HepG2 (cell line): ENCODE measurements at regions not wholly inside any gene's neighbourhood (a gene's known extent, or its start where the extent isn't known, plus 50 kb on each side); places are given as distances from the start of the nearest gene placed in this dataset.

Source experiments
- ATAC-seq: fragments of 200-7000 bp; cut with Tn5 transposase; 3 replicates; pipeline ENCODE4 v1.9.1; 2020; ENCODE audit warnings: mild to moderate bottlenecking, moderate library complexity
- BruUV-seq: library from RNA; stranded (reverse); fragments of 400-500 nt; replicated peaks from 2 replicates; lab custom pipeline; 2021; lab: Mats Ljungman, UMichigan
- CTCF ChIA-PET: fragments of 300-600 bp; formaldehyde crosslinking; extraction: SDS; loops from one replicate; lab custom pipeline; 2021; ENCODE audit warnings: low total read pairs, inconsistent platforms, low intra/inter-chr PET ratio; lab: Yijun Ruan, JAX
- POLR2A ChIA-PET: fragments of 350-600 bp; sonication (Branson Sonifier 250); formaldehyde crosslinking; loops from one replicate; lab custom pipeline; 2020; ENCODE audit warnings: antibody characterized with exemption, inconsistent platforms; lab: Yijun Ruan, JAX
- DNase-seq: peaks from one replicate; pipeline ENCODE4 v3.0.0-alpha.2; 2015; ENCODE audit warnings: low spot score
- FAIRE-seq: peaks from 3 replicates; lab custom pipeline; 2011; peaks lifted over from hg19 to GRCh38; lab: Jason Lieb, UNC
- H2AFZ ChIP-seq: one replicate; pipeline ENCODE4 v1.6.1; 2011; ENCODE audit warnings: low read length, inconsistent platforms
- H3K27ac ChIP-seq: fragments of 300-600 bp; 3 replicates; pipeline ENCODE4 v1.8.0; 2011; ENCODE audit warnings: mixed run types, mild to moderate bottlenecking, mixed read lengths, low read length, inconsistent platforms; ENCODE audit not compliant: insufficient read depth; ENCODE audit errors: extremely low read length
- H3K27me3 ChIP-seq, 2 experiments: fragments of 200-600 bp in 1 of 2; 2 replicates in 1 of 2; 3 replicates in 1 of 2; pipeline versions ENCODE4 v1.6.0 to v1.8.0; 2011; ENCODE audit warnings: low read length in 2 of 2, mild to moderate bottlenecking in 2 of 2, moderate library complexity in 2 of 2, inconsistent platforms in 1 of 2; ENCODE audit not compliant: insufficient read depth in 2 of 2, control insufficient read depth in 1 of 2
- H3K36me3 ChIP-seq, 2 experiments: fragments of 200-600 bp in 1 of 2; replicated peaks in 1 of 2; 2 replicates in 1 of 2; 3 replicates in 1 of 2; pipeline versions ENCODE4 v1.5.1 to v1.8.0; 2011; ENCODE audit warnings: low read length in 2 of 2, inconsistent platforms in 1 of 2; ENCODE audit not compliant: insufficient read depth in 2 of 2, control insufficient read depth in 1 of 2
- H3K4me1 ChIP-seq: 2 replicates; pipeline ENCODE4 v1.5.1; 2012; ENCODE audit warnings: low read length, inconsistent platforms; ENCODE audit not compliant: insufficient read depth
- H3K4me2 ChIP-seq: 2 replicates; pipeline ENCODE4 v1.6.0; 2011; ENCODE audit warnings: low read depth, low read length, inconsistent platforms
- H3K4me3 ChIP-seq, 3 experiments: fragments of 200-600 bp in 1 of 3; sonication (generic), shearing (Covaris generic) in 1 of 3; replicated peaks in 1 of 3; 2 replicates each; pipeline ENCODE4 v1.5.1; 2011 to 2016; ENCODE audit warnings: low read length in 3 of 3, inconsistent platforms in 2 of 3, low read depth in 2 of 3, mild to moderate bottlenecking in 2 of 3, control low read depth in 1 of 3, mixed read lengths in 1 of 3; ENCODE audit not compliant: insufficient read depth in 1 of 3
- H3K79me2 ChIP-seq: one replicate; pipeline ENCODE4 v1.6.1; 2011; ENCODE audit warnings: low read length, inconsistent platforms; ENCODE audit not compliant: insufficient read depth
- H3K9ac ChIP-seq: 2 replicates; pipeline ENCODE4 v1.6.0; 2011; ENCODE audit warnings: mild to moderate bottlenecking, low read depth, low read length, inconsistent platforms; ENCODE audit not compliant: insufficient read depth
- H3K9me3 ChIP-seq: 2 replicates; pipeline ENCODE4 v1.5.1; 2012; ENCODE audit warnings: mild to moderate bottlenecking, low read length
- H4K20me1 ChIP-seq: 2 replicates; pipeline ENCODE4 v1.6.0; 2011; ENCODE audit warnings: inconsistent platforms, mild to moderate bottlenecking, low read length, moderate library complexity; ENCODE audit not compliant: insufficient read depth
- MED8 ChIP-seq: sonication (generic); formaldehyde crosslinking; IDR thresholded peaks from 2 replicates; pipeline ENCODE4 v1.8.1; 2023; ENCODE audit warnings: mild to moderate bottlenecking, missing genetic modification reagents; ENCODE audit not compliant: insufficient replicate concordance
- MXD4 ChIP-seq: IDR thresholded peaks from 2 replicates; pipeline ENCODE4 v1.6.1; 2016; ENCODE audit warnings: mild to moderate bottlenecking, missing biosample characterization, missing genetic modification reagents
- ZNF280D ChIP-seq: sonication (generic); formaldehyde crosslinking; IDR thresholded peaks from 2 replicates; pipeline ENCODE4 v1.5.1; 2020; ENCODE audit warnings: mild to moderate bottlenecking, missing genetic modification reagents
- ZNF3 ChIP-seq: IDR thresholded peaks from 2 replicates; pipeline ENCODE4 v1.7.0; 2017; ENCODE audit warnings: inconsistent platforms
- WGBS: methylation state at CpG from one replicate; pipeline ENCODE4 v1.1.6; 2017; ENCODE audit warnings: low lambda C conversion rate; 5-methylcytosine and 5-hydroxymethylcytosine counted together
- in situ Hi-C: cut with HindIII; loops from 2 replicates; pipeline ENCODE4 v1.10.0; 2017; ENCODE audit warnings: low pct_unique_long_range_greater_than_20kb; ENCODE audit not compliant: extremely low pct_ligation_motif_present
- intact Hi-C: fragments of 100-400 bp; cut with micrococcal nuclease; formaldehyde crosslinking; loops from one replicate; pipeline ENCODE4 v1.10.0; 2022; ENCODE audit not compliant: unreplicated experiment

GRCh38 chr13:111882351-111882750, 184.6 kb upstream of the SOX1 start (continued):
- TF ChIP-seq ZNF280D (CRISPR knock-in tag) (no peak), MXD4 (no peak)

- peaks cover 0 to 6% of the 10 kb centered on the region in 2 experiments; a peak in 1 of 5 replicates for H3K27me3 ChIP-seq
Observed at GRCh38 chr13:111883571-111884343, 183.2 kb upstream of the SOX1 start.

More at GRCh38 chr13:111883571-111884343, 183.2 kb upstream of the SOX1 start:
- no peak for TF ChIP-seq ZNF3 (CRISPR knock-in tag)
- TF ChIP-seq MED8 (CRISPR knock-in tag), result no peak
- Histone ChIP-seq H4K20me1 (no peaks in the 10 kb centered on the region), H3K36me3 (no peaks in the 10 kb centered on the region), H3K9ac (no peak overlapping the region), H2AFZ (no peak overlapping the region), H3K4me2 (no peak overlapping the region), H3K27ac (no peak overlapping the region), H3K4me1 (no peaks in the 10 kb centered on the region), H3K79me2 (no peaks in the 10 kb centered on the region), H3K9me3 (no peaks in the 10 kb centered on the region), H3K4me3 (no peak overlapping the region)
- intact Hi-C loops, result no loop called here
- ChIA-PET POLR2A (no interaction called here), CTCF (no interaction called here)
- WGBS, result 15% methylated on average over 16 of the region's 17 CpGs
- in situ Hi-C loops, result no loop called here
- BruUV-seq, result no TSS peak
- ATAC-seq (no peak), DNase-seq (no peak), FAIRE-seq (no peak)
